ENCODE measurements at regions not wholly inside any gene's neighbourhood (a gene's known extent, or its start where the extent isn't known, plus 50 kb on each side); places are given as distances from the start of the nearest gene placed in this dataset.

GRCh38 chr11:10358696-10359095, 53.8 kb downstream of the ADM start:
- no peak for DNase-seq (ENCODE audit: low read depth)

GRCh38 chr11:10359171-10359570, 54.3 kb downstream of the ADM start:
- DNase-seq (ENCODE audit: low read depth) = no peak

- no peak for DNase-seq (ENCODE audit: low read depth)
Observed at GRCh38 chr11:10360835-10361234, 56.0 kb downstream of the ADM start.

- DNase-seq (ENCODE audit: low read depth) = no peak
Observed at GRCh38 chr11:10365045-10365444, 60.2 kb downstream of the ADM start.

- DNase-seq (ENCODE audit: low read depth) = peak; percentile 88
Observed at GRCh38 chr11:10366568-10367331, 61.9 kb downstream of the ADM start.

GRCh38 chr11:10371926-10372641, 67.2 kb downstream of the ADM start:
- no peak for DNase-seq (ENCODE audit: low read depth)

GRCh38 chr11:10373340-10373739, 68.5 kb downstream of the ADM start:
- DNase-seq (ENCODE audit: low read depth) = no peak

GRCh38 chr11:10373929-10374328, 69.1 kb downstream of the ADM start:
- DNase-seq (ENCODE audit: low read depth) = no peak

GRCh38 chr11:10374386-10374785, 69.5 kb downstream of the ADM start:
- DNase-seq (ENCODE audit: low read depth) = no peak

- no peak for DNase-seq (ENCODE audit: low read depth)
Observed at GRCh38 chr11:10375280-10375971, 70.6 kb downstream of the ADM start.

- DNase-seq (ENCODE audit: low read depth) = no peak
Observed at GRCh38 chr11:10376061-10376460, 71.2 kb downstream of the ADM start.

GRCh38 chr11:10377183-10377582, 72.3 kb downstream of the ADM start:
- DNase-seq (ENCODE audit: low read depth) = no peak

- DNase-seq (ENCODE audit: low read depth) = no peak
Observed at GRCh38 chr11:10378362-10378761, 73.5 kb downstream of the ADM start.

GRCh38 chr11:10379022-10379421, 74.1 kb downstream of the ADM start:
- no peak for DNase-seq (ENCODE audit: low read depth)

GRCh38 chr11:10379426-10379825, 74.6 kb downstream of the ADM start:
- no peak for DNase-seq (ENCODE audit: low read depth)

- no peak for DNase-seq (ENCODE audit: low read depth)
Observed at GRCh38 chr11:10379871-10380568, 75.0 kb upstream of the AMPD3 start.

GRCh38 chr11:10380921-10381320, 74.1 kb upstream of the AMPD3 start:
- DNase-seq (ENCODE audit: low read depth) = no peak

- DNase-seq (ENCODE audit: low read depth) = no peak
Observed at GRCh38 chr11:10381736-10382135, 73.3 kb upstream of the AMPD3 start.

- DNase-seq (ENCODE audit: low read depth) = peak; percentile 65
Observed at GRCh38 chr11:10382518-10382917, 72.5 kb upstream of the AMPD3 start.

- DNase-seq (ENCODE audit: low read depth) = no peak
Observed at GRCh38 chr11:10385696-10386095, 69.4 kb upstream of the AMPD3 start.

GRCh38 chr11:10386361-10386760, 68.7 kb upstream of the AMPD3 start:
- DNase-seq (ENCODE audit: low read depth) = no peak

- no peak for DNase-seq (ENCODE audit: low read depth)
Observed at GRCh38 chr11:10386861-10387205, 68.2 kb upstream of the AMPD3 start.

All from CMK (cell line).